Astrocyte of the cerebellum (primary cell): ENCODE measurements at regions not wholly inside any gene's neighbourhood (a gene's known extent, or its start where the extent isn't known, plus 50 kb on each side); places are given as distances from the start of the nearest gene placed in this dataset.

Experiments
- DNase-seq: peaks from one replicate; pipeline ENCODE4 v3.0.0-alpha.2; 2011; ENCODE audit warnings: low read depth
- H3K4me3 ChIP-seq: 2 replicates; pipeline ENCODE4 v1.5.1; 2011; ENCODE audit warnings: mild to moderate bottlenecking, low read depth, low read length, moderate library complexity
- CTCF ChIP-seq: IDR thresholded peaks from 2 replicates; pipeline ENCODE4 v1.5.1; 2012; ENCODE audit warnings: low read length, low read depth, moderate library complexity, mild to moderate bottlenecking; ENCODE audit errors: missing control alignments
- in situ Hi-C: cut with HindIII; loops from 2 replicates; pipeline ENCODE4 v1.10.0; 2017; ENCODE audit warnings: low sequenced_read_pairs

DNA sequence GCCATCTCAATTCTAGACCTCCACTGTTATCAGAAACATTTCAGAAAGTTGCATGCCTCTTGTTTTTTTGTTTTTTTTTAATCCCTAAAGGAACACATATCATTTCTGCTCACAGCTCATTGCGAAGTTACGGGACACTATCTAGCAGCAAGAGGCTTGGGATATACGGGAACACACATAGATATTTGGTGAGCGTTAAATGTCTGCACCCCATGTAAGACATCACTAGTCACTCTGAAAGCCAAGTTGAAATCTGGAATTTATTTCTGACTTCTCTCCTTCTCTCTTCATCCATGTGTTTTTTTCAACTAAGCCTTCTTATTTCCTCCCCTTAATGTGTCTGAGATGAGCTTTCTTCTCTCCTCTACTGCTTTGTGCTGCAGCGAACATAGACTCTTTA lies 683.7 kb downstream of the PDHA2 start:
- no peak for DNase-seq

GRCh38 chr4:96524311-96524875 lies 684.5 kb downstream of the PDHA2 start:
- in situ Hi-C loops = no loop called here

More for the DNA sequence above, 683.7 kb downstream of the PDHA2 start:
- in situ Hi-C loops = no loop called here
- TF ChIP-seq CTCF = no peak
- H3K4me3 ChIP-seq = no peak overlapping the region

DNA sequence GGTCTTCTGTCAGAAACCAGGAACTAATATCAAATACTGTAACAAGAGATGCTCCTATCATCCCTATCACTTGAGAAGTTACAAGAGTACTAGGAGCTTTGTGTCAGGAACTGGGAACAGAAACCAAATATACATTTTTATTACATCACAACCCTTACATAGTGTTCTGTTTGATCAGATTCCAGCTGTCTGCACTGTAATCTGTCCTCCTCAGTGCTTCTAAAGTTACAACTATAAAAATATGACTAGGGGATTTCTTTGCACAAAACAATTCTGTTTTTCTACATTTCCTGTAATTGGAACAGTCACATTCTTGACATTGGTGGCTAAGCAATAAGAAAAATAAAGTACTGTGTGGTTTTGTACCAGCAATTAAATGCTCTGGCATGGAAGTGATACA lies 686.0 kb downstream of the PDHA2 start:
- peak; percentile 13 for DNase-seq
- in situ Hi-C loops = no loop called here
- no peak for TF ChIP-seq CTCF
- no peak overlapping the region for H3K4me3 ChIP-seq

More at GRCh38 chr4:96524311-96524875, 684.5 kb downstream of the PDHA2 start:
- TF ChIP-seq CTCF = no peak
- no peak overlapping the region for H3K4me3 ChIP-seq
- no peak for DNase-seq

- H3K4me3 ChIP-seq = no peak overlapping the region
- DNase-seq = no peak
- in situ Hi-C loops = no loop called here
- TF ChIP-seq CTCF = no peak
Measured at GRCh38 chr4:96526625-96527024, 686.7 kb downstream of the PDHA2 start.

- in situ Hi-C loops = no loop called here
- H3K4me3 ChIP-seq = no peak overlapping the region
- TF ChIP-seq CTCF = no peak
Measured at GRCh38 chr4:96531836-96532235, 691.9 kb downstream of the PDHA2 start.

DNA sequence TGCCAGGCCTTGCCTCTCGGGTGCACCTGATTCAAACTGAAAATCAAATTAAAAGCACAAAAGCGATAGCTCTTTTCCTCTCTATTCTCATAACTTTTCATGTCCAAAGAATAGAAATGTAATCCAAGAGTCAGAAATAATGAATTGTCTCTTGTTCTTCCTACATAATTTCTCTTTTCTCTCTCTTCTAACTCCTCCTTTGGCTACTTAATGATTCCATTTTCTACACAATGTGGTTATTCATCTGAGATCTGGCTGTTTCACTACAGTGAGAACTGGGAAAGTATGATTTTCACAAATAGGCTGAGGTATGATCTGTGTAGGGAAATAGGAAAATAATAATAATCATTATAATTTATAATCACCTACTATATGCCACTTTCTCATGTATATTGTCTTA lies 703.5 kb downstream of the PDHA2 start:
- H3K4me3 ChIP-seq = no peak overlapping the region
- no peak for TF ChIP-seq CTCF
- DNase-seq = no peak
- in situ Hi-C loops = no loop called here

More at GRCh38 chr4:96531836-96532235, 691.9 kb downstream of the PDHA2 start:
- DNase-seq = no peak

- TF ChIP-seq CTCF = no peak
- no peak for DNase-seq
- in situ Hi-C loops = no loop called here
- no peak overlapping the region for H3K4me3 ChIP-seq
Measured at GRCh38 chr4:96558466-96558865, 718.6 kb downstream of the PDHA2 start.
